Left forelimb (tissue), 1 donor: ENCODE measurements at regions not wholly inside any gene's neighbourhood (a gene's known extent, or its start where the extent isn't known, plus 50 kb on each side); places are given as distances from the start of the nearest gene placed in this dataset.
"Not testable (repeated sequence)": the region's sequence is repeated elsewhere in the genome, so short reads cannot be mapped to it uniquely, and the experiment has no call there.

Experiments used
- DNase-seq: peaks from one replicate; pipeline ENCODE4 v3.0.0-alpha.2; 2018; ENCODE audit warnings: low spot score

GRCh38 chr4:96317891-96318290, 478.0 kb downstream of the PDHA2 start:
- DNase-seq, result no peak

GRCh38 chr4:96326846-96327245, 487.0 kb downstream of the PDHA2 start:
- DNase-seq, result no peak

GRCh38 chr4:96342196-96342595, 502.3 kb downstream of the PDHA2 start:
- no peak for DNase-seq

- no peak for DNase-seq
Measured at GRCh38 chr4:96342790-96343455, 503.0 kb downstream of the PDHA2 start.

GRCh38 chr4:96343836-96344235, 503.9 kb downstream of the PDHA2 start:
- DNase-seq, result no peak

DNA sequence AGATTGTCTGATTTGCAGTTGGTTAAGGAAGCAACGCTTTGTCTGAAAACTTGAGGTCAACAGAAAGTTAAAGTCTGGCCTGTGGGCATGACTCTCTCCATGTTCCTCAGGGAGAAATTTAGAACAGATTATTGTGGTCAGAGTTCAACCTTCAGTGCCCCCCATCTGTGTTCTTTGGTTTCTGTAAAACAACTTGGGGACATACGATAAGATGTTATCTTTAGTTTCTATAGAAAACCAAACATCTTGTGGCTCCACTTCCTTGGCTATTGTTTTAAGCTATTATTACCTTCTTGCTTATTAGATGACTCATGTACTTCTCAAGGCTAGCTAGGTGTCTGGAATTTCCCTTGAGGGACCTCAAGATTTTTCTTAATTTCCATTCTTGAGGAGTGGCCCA, 507.7 kb downstream of the PDHA2 start:
- DNase-seq, result no peak

GRCh38 chr4:96352051-96352517, 512.2 kb downstream of the PDHA2 start:
- DNase-seq, result no peak

- DNase-seq, result no peak
Measured at GRCh38 chr4:96354036-96354712, 514.3 kb downstream of the PDHA2 start.

- no peak for DNase-seq
Measured at GRCh38 chr4:96355414-96355813, 515.5 kb downstream of the PDHA2 start.

- DNase-seq, result no peak
Measured at GRCh38 chr4:96356591-96357370, 516.9 kb downstream of the PDHA2 start.

DNA sequence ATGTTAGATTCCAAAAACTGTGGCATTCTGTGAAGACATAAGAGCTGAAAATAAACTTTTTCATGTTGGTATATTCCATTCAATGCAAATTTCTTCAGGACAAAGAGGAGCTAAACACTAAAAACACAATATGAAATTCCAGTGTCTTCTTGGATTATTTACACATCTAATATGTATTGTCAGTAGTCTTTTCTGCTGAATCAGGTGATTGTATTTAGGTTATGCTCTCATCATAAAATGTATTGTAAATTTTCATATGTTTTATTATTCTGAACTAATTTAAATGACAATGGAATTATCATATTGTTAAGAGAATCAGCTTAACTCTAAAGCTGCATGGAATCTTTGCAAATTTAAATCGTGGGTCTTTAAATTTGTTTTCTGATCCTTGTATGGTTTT, 526.7 kb downstream of the PDHA2 start:
- DNase-seq, result no peak

DNA sequence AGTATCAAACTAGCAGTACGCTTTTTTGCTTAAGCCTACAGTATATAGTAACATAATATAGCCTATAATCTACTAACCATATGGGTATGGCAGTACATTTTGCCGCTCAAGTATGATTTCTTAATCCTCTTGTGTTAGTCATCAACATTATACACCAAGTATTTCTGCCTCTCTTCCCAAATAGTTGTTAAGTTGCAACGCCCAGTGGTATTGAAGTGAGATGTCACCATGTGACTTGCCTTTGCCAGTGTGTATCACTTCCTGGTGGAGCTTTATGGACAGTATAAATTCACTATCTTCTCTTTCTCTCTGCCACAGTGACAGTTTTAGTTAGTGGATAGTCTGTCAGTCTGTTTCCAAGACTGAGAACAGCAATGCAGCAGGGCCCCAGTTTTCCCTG, 535.5 kb downstream of the PDHA2 start:
- DNase-seq, result no peak

GRCh38 chr4:96379524-96379923, 539.6 kb downstream of the PDHA2 start:
- DNase-seq, result no peak

DNA sequence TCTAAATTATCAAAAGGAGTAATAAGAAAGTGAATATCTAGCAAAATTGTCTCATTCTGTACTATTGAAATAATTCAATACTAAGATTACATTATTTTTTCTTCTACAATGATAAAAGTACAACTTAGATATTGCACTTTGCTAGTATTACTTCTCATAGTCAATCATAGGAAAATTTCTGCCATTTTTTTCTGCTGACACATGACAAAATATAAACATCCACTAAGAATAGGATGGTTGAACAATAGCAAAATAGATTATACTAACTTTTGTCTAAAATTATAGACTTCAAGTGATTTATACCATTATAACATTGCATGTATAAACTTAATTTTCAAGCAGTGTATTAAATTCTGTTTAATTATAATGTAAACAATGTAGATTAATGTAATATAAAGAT, 540.2 kb downstream of the PDHA2 start:
- no peak for DNase-seq

DNA sequence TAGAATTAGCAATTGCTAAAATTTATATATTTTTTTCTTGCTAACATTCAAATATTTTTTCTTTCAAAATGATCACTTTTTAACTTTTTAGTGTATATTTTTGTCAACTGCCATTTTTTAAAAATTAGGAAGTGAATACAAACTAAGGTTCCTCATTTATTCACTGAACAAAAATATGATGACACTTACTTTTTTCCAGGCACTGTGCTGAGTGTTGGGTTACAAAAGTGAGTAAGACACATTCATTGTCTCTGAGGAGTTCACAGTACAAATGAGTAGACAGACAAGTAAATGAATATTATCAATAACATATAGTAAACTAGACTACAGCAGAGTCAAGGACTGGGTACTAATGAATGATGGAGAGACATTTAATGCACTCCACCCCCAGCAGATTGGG, 543.5 kb downstream of the PDHA2 start:
- no peak for DNase-seq

- no peak for DNase-seq
Measured at GRCh38 chr4:96389770-96390169, 549.9 kb downstream of the PDHA2 start.

GRCh38 chr4:96390404-96390803, 550.5 kb downstream of the PDHA2 start:
- no peak for DNase-seq

GRCh38 chr4:96395747-96396146, 555.9 kb downstream of the PDHA2 start:
- no peak for DNase-seq

GRCh38 chr4:96406742-96407141, 566.8 kb downstream of the PDHA2 start:
- DNase-seq, result no peak

- no peak for DNase-seq
Measured at GRCh38 chr4:96407225-96407624, 567.3 kb downstream of the PDHA2 start.

DNA sequence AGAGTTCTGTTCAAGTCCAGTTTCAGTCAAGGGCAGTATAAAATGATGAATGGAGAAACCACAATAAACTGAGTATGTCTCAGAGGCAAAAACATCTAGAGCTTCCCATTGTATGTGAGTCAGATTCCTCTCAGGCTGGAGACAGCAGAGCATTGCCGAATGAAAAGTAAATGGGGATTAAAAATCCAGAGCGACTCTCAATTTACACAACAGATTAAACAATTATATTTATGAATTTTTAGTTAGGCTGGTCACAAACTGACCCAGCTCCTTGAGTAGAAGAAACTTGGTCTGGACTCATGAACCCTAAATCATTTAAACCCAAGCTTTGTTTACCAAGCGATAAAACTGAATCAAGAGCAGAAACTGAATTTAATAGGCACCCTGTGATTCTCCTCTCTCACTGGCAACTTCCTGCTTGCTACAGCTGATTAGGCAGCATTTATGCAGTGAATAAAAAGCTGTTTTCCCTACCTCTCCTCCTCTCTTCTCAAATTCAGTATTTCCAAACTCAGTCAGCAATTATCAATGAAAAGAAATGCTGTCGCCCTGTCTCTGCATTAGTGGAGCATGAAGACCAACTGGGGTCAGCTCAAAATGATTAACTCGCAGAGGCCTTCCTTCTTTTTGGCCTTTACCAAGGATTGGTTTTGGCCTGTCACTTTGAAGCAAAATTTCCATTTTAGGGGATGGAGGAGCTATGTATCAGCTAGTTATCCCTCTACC, 568.0 kb downstream of the PDHA2 start:
- DNase-seq, result no peak

DNA sequence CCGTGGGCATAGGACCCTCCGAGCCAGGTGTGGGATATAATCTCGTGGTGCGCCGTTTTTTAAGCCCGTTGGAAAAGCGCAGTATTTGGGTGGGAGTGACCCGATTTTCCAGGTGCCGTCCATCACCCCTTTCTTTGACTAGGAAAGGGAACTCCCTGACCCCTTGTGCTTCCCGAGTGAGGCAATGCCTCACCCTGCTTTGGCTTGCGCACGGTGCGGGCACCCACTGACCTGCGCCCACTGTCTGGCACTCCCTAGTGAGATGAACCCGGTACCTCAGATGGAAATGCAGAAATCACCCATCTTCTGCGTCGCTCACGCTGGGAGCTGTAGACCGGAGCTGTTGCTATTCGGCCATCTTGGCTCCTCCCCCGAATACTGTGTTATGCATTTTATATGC, 575.0 kb downstream of the PDHA2 start:
- not testable (repeated sequence) for DNase-seq
